Endothelial cell of umbilical vein (primary cell): ENCODE measurements at regions not wholly inside any gene's neighbourhood (a gene's known extent, or its start where the extent isn't known, plus 50 kb on each side); places are given as distances from the start of the nearest gene placed in this dataset.
"Not testable (repeated sequence)": the region's sequence is repeated elsewhere in the genome, so short reads cannot be mapped to it uniquely, and the experiment has no call there.

Source experiments
- BruUV-seq: library from RNA; stranded (reverse); fragments of 400-500 nt; replicated peaks from 2 replicates; lab custom pipeline; 2021; lab: Mats Ljungman, UMichigan
- CTCF ChIA-PET: fragments of 300-600, 350-600 bp; sonication (Branson Sonifier 250); formaldehyde crosslinking; loops from one replicate; lab custom pipeline; 2021; ENCODE audit warnings: antibody characterized with exemption, inconsistent platforms; lab: Charles Lee
- POLR2A ChIA-PET: fragments of 300-600, 350-600 bp; sonication (Branson Sonifier 250); formaldehyde crosslinking; loops from one replicate; lab custom pipeline; 2021; ENCODE audit warnings: antibody characterized with exemption, inconsistent platforms; lab: Charles Lee
- DNase-seq: peaks from one replicate; pipeline ENCODE4 v3.0.0-alpha.2; 2011; ENCODE audit warnings: low read depth, low spot score
- FAIRE-seq: peaks from 2 replicates; lab custom pipeline; 2011; peaks lifted over from hg19 to GRCh38; lab: Jason Lieb, UNC
- H2AFZ ChIP-seq: 2 replicates; pipeline ENCODE4 v1.6.0; 2012; ENCODE audit warnings: low read depth, low read length, control low read depth, inconsistent platforms
- H3K27ac ChIP-seq: 2 replicates; pipeline ENCODE4 v1.5.1; 2011; ENCODE audit warnings: low read depth, mild to moderate bottlenecking, control low read depth, low read length, moderate library complexity; ENCODE audit not compliant: insufficient read depth
- H3K27me3 ChIP-seq, 2 experiments: 2 replicates each; pipeline versions ENCODE4 v1.6.0 to v1.6.1; 2011; ENCODE audit warnings: low read length in 2 of 2, mixed read lengths in 1 of 2; ENCODE audit not compliant: control insufficient read depth in 2 of 2, insufficient read depth in 2 of 2
- H3K36me3 ChIP-seq, 2 experiments: 2 replicates in 1 of 2; 3 replicates in 1 of 2; pipeline ENCODE4 v1.5.1; 2011; ENCODE audit warnings: low read length in 2 of 2, mild to moderate bottlenecking in 1 of 2, moderate library complexity in 1 of 2; ENCODE audit not compliant: control insufficient read depth in 2 of 2, insufficient read depth in 2 of 2; ENCODE audit errors: extremely low read depth in 1 of 2
- H3K4me1 ChIP-seq: 3 replicates; pipeline ENCODE4 v1.5.1; 2011; ENCODE audit warnings: mild to moderate bottlenecking, low read length; ENCODE audit not compliant: control insufficient read depth, insufficient read depth; ENCODE audit errors: extremely low read depth
- H3K4me2 ChIP-seq: 2 replicates; pipeline ENCODE4 v1.6.1; 2011; ENCODE audit warnings: low read length, control low read depth, mixed read lengths; ENCODE audit not compliant: insufficient read depth
- H3K4me3 ChIP-seq, 3 experiments: fragments of 200-600 bp in 1 of 3; sonication (generic), shearing (Covaris generic) in 1 of 3; replicated peaks in 1 of 3; 2 replicates each; pipeline ENCODE4 v1.5.1; 2011 to 2016; ENCODE audit warnings: control low read depth in 3 of 3, low read length in 3 of 3, mild to moderate bottlenecking in 2 of 3, inconsistent platforms in 1 of 3, low read depth in 1 of 3, moderate library complexity in 1 of 3; ENCODE audit not compliant: insufficient read depth in 1 of 3
- H3K79me2 ChIP-seq: 2 replicates; pipeline ENCODE4 v1.6.0; 2012; ENCODE audit warnings: low read length, inconsistent platforms; ENCODE audit not compliant: control insufficient read depth, insufficient read depth
- H3K9ac ChIP-seq: replicated peaks from 2 replicates; pipeline ENCODE3; 2011; ENCODE audit warnings: low read length, control low read depth; ENCODE audit not compliant: insufficient read depth; ENCODE audit errors: extremely low read depth
- H3K9me1 ChIP-seq: replicated peaks from 3 replicates; pipeline ENCODE4 v1.6.0; 2011; ENCODE audit warnings: mild to moderate bottlenecking, low read length; ENCODE audit not compliant: control insufficient read depth, insufficient read depth; ENCODE audit errors: extremely low read depth
- H3K9me3 ChIP-seq: replicated peaks from 2 replicates; pipeline ENCODE4 v1.5.1; 2012; ENCODE audit warnings: low read length, inconsistent platforms; ENCODE audit not compliant: control insufficient read depth, insufficient read depth
- H4K20me1 ChIP-seq: replicated peaks from 2 replicates; pipeline ENCODE3; 2011; ENCODE audit warnings: mild to moderate bottlenecking, low read length; ENCODE audit not compliant: control insufficient read depth, insufficient read depth; ENCODE audit errors: extremely low read depth
- EZH2 ChIP-seq: IDR thresholded peaks from 2 replicates; pipeline ENCODE4 v1.6.1; 2012; ENCODE audit warnings: borderline replicate concordance, low read depth, mild to moderate bottlenecking, moderate library complexity, low read length, inconsistent platforms; ENCODE audit not compliant: severe bottlenecking
- FOS ChIP-seq: IDR thresholded peaks from 2 replicates; pipeline ENCODE4 v1.6.1; 2011; ENCODE audit warnings: mild to moderate bottlenecking, low read length, moderate library complexity, borderline replicate concordance; ENCODE audit not compliant: insufficient read depth
- GATA2 ChIP-seq: IDR thresholded peaks from 2 replicates; pipeline ENCODE4 v1.7.0; 2011; ENCODE audit warnings: low read depth, mild to moderate bottlenecking, moderate library complexity, mixed read lengths, low read length; ENCODE audit not compliant: insufficient read length, insufficient read depth
- JUN ChIP-seq: IDR thresholded peaks from 2 replicates; pipeline ENCODE4 v1.6.1; 2011; ENCODE audit warnings: borderline replicate concordance, low read depth; ENCODE audit not compliant: insufficient read length, insufficient read depth
- MYC ChIP-seq: IDR thresholded peaks from one replicate; pipeline ENCODE4 v1.6.1; 2011; ENCODE audit warnings: mild to moderate bottlenecking, low read depth, low read length
- POLR2A ChIP-seq: IDR thresholded peaks from 2 replicates; pipeline ENCODE4 v1.6.1; 2012; ENCODE audit warnings: low read depth, mild to moderate bottlenecking, control low read depth, low read length
- POLR2AphosphoS5 ChIP-seq: IDR thresholded peaks from 2 replicates; pipeline ENCODE4 v1.6.1; 2012; ENCODE audit warnings: low read depth, mild to moderate bottlenecking, control low read depth, low read length, moderate library complexity; ENCODE audit not compliant: insufficient read depth
- dilution Hi-C: fragments of 300-500 bp; cut with MboI; formaldehyde crosslinking; loops from one replicate; pipeline ENCODE4 v1.15.0; 2019; ENCODE audit warnings: low sequenced_read_pairs; ENCODE audit not compliant: extremely low pct_ligation_motif_present
- intact Hi-C: fragments of 100-400 bp; cut with micrococcal nuclease; formaldehyde crosslinking; loops from one replicate; pipeline ENCODE4 v1.10.0; 2022
- TF ChIP-seq, protein P1 (sequence below), 2 donors: IDR thresholded peaks; 1 replicate in 1 of 2; 2 replicates in 1 of 2; pipeline ENCODE4 v1.5.1; 2011; ENCODE audit warnings: low read length in 2 of 2, mild to moderate bottlenecking in 2 of 2, moderate library complexity in 2 of 2, control low read depth in 1 of 2, inconsistent platforms in 1 of 2, low read depth in 1 of 2; ENCODE audit not compliant: insufficient read depth in 1 of 2; ENCODE audit errors: extremely low read depth in 1 of 2
- TF ChIP-seq, protein P2 (sequence below): IDR thresholded peaks from 2 replicates; pipeline ENCODE4 v1.6.1; 2011; ENCODE audit not compliant: insufficient read depth, insufficient read length

DNA sequence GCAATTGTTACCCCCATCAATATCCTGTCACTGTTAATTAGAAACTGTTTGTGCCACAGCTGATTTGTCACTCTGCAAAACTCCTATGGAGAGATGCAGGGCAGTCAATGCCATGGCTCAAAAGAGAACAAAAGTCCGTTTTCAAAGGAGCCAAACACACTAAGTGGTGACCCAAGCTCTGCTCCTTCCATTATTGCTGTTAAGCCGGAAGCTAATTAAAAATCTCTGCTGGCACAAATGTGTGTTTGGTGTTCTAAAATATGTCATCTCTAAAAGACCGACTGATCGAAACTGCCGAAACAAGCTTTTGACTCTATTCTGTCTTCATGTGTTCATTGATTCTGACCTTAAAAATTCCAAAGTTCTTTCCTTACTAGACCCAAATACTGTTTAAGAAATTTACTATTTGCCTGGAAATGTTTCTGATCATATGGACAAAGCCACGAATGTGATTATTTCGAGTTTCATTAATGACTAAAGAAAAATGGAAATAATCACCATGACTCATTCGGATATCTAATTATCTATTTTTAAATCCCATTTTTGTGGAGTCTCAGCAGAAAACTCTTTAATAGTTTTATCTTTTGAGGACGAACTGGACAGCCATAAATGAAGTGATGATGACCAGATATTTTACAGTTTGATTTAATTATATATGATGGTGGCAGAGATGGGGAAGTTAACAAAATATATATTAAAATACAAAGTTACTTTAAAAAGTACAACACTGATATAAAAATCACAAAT lies 287.6 kb downstream of the SOCS6 start:
- H3K9ac ChIP-seq: no peak overlapping the region
- H3K9me1 ChIP-seq: no peaks in the 10 kb centered on the region
- H3K9me3 ChIP-seq: no peaks in the 10 kb centered on the region
- BruUV-seq: no TSS peak
- H3K4me1 ChIP-seq: no peaks in the 10 kb centered on the region
- POLR2A ChIA-PET: no interaction called here
- FAIRE-seq (no peak), DNase-seq (no peak)
- no peaks in the 10 kb centered on the region for H3K27me3 ChIP-seq
- TF ChIP-seq, protein P1, sequence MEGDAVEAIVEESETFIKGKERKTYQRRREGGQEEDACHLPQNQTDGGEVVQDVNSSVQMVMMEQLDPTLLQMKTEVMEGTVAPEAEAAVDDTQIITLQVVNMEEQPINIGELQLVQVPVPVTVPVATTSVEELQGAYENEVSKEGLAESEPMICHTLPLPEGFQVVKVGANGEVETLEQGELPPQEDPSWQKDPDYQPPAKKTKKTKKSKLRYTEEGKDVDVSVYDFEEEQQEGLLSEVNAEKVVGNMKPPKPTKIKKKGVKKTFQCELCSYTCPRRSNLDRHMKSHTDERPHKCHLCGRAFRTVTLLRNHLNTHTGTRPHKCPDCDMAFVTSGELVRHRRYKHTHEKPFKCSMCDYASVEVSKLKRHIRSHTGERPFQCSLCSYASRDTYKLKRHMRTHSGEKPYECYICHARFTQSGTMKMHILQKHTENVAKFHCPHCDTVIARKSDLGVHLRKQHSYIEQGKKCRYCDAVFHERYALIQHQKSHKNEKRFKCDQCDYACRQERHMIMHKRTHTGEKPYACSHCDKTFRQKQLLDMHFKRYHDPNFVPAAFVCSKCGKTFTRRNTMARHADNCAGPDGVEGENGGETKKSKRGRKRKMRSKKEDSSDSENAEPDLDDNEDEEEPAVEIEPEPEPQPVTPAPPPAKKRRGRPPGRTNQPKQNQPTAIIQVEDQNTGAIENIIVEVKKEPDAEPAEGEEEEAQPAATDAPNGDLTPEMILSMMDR (IDR thresholded peaks at IDR 0.05; ENCODE audit: extremely low read depth in 1 of 2, insufficient read depth in 1 of 2, low read depth in 1 of 2, low read length in 2 of 2): no peak
- TF ChIP-seq POLR2A (no peak), JUN (no peak), FOS (no peak), MYC (no peak), GATA2 (no peak), POLR2AphosphoS5 (no peak), EZH2 (no peak)
- TF ChIP-seq, protein P2, sequence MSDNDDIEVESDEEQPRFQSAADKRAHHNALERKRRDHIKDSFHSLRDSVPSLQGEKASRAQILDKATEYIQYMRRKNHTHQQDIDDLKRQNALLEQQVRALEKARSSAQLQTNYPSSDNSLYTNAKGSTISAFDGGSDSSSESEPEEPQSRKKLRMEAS: no peak
- intact Hi-C loops: no loop called here
- H3K4me2 ChIP-seq: no peak overlapping the region
- no peak overlapping the region for H3K27ac ChIP-seq
- dilution Hi-C loops: no loop called here
- no peak overlapping the region for H3K4me3 ChIP-seq
- H3K36me3 ChIP-seq: no peaks in the 10 kb centered on the region
- no peaks in the 10 kb centered on the region for H4K20me1 ChIP-seq
- CTCF ChIA-PET: interaction anchor here (1.5 kb wide), 1 partner anchor 9 kb away, joined by 3 read pairs; no protein-coding TSS in a partner anchor
- H3K79me2 ChIP-seq: no peaks in the 10 kb centered on the region
- H2AFZ ChIP-seq: no peak overlapping the region

DNA sequence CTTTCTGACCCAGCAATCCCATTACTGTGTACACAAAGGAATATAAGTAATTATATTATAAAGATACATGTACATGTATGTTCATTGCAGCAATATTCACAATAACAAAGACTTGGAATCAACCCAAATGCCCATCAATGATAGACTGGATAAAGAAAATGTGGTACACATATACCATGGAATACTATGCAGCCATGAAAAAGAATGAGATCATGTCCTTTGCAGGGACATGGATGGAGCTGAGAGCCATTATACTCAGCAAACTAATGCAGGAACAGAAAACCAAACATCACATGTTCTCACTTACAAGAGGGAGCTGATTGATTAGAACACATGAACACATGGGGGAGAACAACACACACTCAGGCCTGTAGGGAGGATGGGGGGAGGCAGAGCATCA lies 286.1 kb downstream of the SOCS6 start:
- H3K4me2 ChIP-seq, dilution Hi-C loops, intact Hi-C loops, CTCF ChIA-PET, H2AFZ ChIP-seq, BruUV-seq, H3K27me3 ChIP-seq, POLR2A ChIA-PET, H3K4me1 ChIP-seq, H3K9me3 ChIP-seq, H3K4me3 ChIP-seq, H3K27ac ChIP-seq, DNase-seq, H4K20me1 ChIP-seq, H3K9ac ChIP-seq, H3K79me2 ChIP-seq, H3K9me1 ChIP-seq, FAIRE-seq, H3K36me3 ChIP-seq: not testable (repeated sequence)
